Nephron progenitor cell (in vitro differentiated cells): ENCODE measurements at regions not wholly inside any gene's neighbourhood (a gene's known extent, or its start where the extent isn't known, plus 50 kb on each side); places are given as distances from the start of the nearest gene placed in this dataset.

Source experiments
- DNase-seq: peaks from one replicate; pipeline ENCODE4 v3.0.0; 2021
- H3K27ac Mint-ChIP-seq: 2 replicates; pipeline ENCODE4 v1.8.0; 2021; ENCODE audit warnings: mild to moderate bottlenecking, moderate library complexity, mixed read lengths
- H3K27me3 Mint-ChIP-seq: 2 replicates; pipeline ENCODE4 v1.8.0; 2021; ENCODE audit warnings: mild to moderate bottlenecking, low read depth, mixed read lengths; ENCODE audit not compliant: poor library complexity
- H3K36me3 Mint-ChIP-seq: 2 replicates; pipeline ENCODE4 v1.8.0; 2021; ENCODE audit warnings: low read depth, mixed read lengths
- H3K4me1 Mint-ChIP-seq: 2 replicates; pipeline ENCODE4 v1.8.0; 2021; ENCODE audit warnings: mixed read lengths
- H3K4me3 Mint-ChIP-seq: 2 replicates; pipeline ENCODE4 v1.8.0; 2021; ENCODE audit warnings: mild to moderate bottlenecking, moderate library complexity, mixed read lengths
- H3K9me3 Mint-ChIP-seq: 2 replicates; pipeline ENCODE4 v1.8.0; 2021; ENCODE audit warnings: mild to moderate bottlenecking, moderate library complexity, mixed read lengths
- CTCF ChIP-seq: fragments of 200-600 bp; sonication (generic); IDR thresholded peaks from 2 replicates; pipeline ENCODE4 v1.5.0; 2021; ENCODE audit warnings: antibody characterized with exemption

GRCh38 chr12:97160277-97160676 is 253.2 kb downstream of the NEDD1 start:
- no peak overlapping the region for H3K4me3 Mint-ChIP-seq

GRCh38 chr12:97162173-97162572 is 255.1 kb downstream of the NEDD1 start:
- peaks cover 60% of the 10 kb centered on the region for H3K4me1 Mint-ChIP-seq
- TF ChIP-seq CTCF = no peak
- peaks cover 25% of the 10 kb centered on the region for H3K36me3 Mint-ChIP-seq
- H3K4me3 Mint-ChIP-seq = no peak overlapping the region
- no peak overlapping the region for H3K27ac Mint-ChIP-seq
- no peak for DNase-seq
- H3K9me3 Mint-ChIP-seq = peaks cover 20% of the 10 kb centered on the region
- no peaks in the 10 kb centered on the region for H3K27me3 Mint-ChIP-seq

More at GRCh38 chr12:97160277-97160676, 253.2 kb downstream of the NEDD1 start:
- H3K9me3 Mint-ChIP-seq = peaks cover 30% of the 10 kb centered on the region
- DNase-seq = no peak
- H3K36me3 Mint-ChIP-seq = peaks cover 37% of the 10 kb centered on the region
- no peak for TF ChIP-seq CTCF
- H3K27me3 Mint-ChIP-seq = no peaks in the 10 kb centered on the region
- H3K4me1 Mint-ChIP-seq = peaks cover 55% of the 10 kb centered on the region
- H3K27ac Mint-ChIP-seq = peak overlapping the region; percentile 98

- no peaks in the 10 kb centered on the region for H3K27me3 Mint-ChIP-seq
- no peak for TF ChIP-seq CTCF
- peaks cover 50% of the 10 kb centered on the region for H3K4me1 Mint-ChIP-seq
- no peak overlapping the region for H3K27ac Mint-ChIP-seq
- peaks cover 20% of the 10 kb centered on the region for H3K9me3 Mint-ChIP-seq
- DNase-seq = no peak
- H3K4me3 Mint-ChIP-seq = no peak overlapping the region
- peaks cover 21% of the 10 kb centered on the region for H3K36me3 Mint-ChIP-seq
Observed at GRCh38 chr12:97164936-97165335, 257.9 kb downstream of the NEDD1 start.

GRCh38 chr12:97167598-97167997 is 260.5 kb downstream of the NEDD1 start:
- Mint-ChIP-seq H3K36me3 (peaks cover 8% of the 10 kb centered on the region), H3K4me3 (no peak overlapping the region), H3K9me3 (peaks cover 7% of the 10 kb centered on the region), H3K27ac (no peak overlapping the region), H3K27me3 (no peaks in the 10 kb centered on the region), H3K4me1 (peaks cover 29% of the 10 kb centered on the region)
- TF ChIP-seq CTCF = no peak
- no peak for DNase-seq

- Mint-ChIP-seq H3K4me3 (no peak overlapping the region), H3K4me1 (peaks cover 33% of the 10 kb centered on the region), H3K36me3 (peaks cover 5% of the 10 kb centered on the region), H3K27me3 (no peaks in the 10 kb centered on the region), H3K9me3 (peaks cover 4% of the 10 kb centered on the region), H3K27ac (peak overlapping the region; percentile 37)
- TF ChIP-seq CTCF = no peak
- no peak for DNase-seq
Observed at GRCh38 chr12:97168804-97169203, 261.7 kb downstream of the NEDD1 start.

GRCh38 chr12:97169889-97170567 is 263.0 kb downstream of the NEDD1 start:
- Mint-ChIP-seq H3K27ac (no peak overlapping the region), H3K27me3 (no peaks in the 10 kb centered on the region), H3K4me1 (peaks cover 36% of the 10 kb centered on the region), H3K36me3 (no peaks in the 10 kb centered on the region), H3K9me3 (no peaks in the 10 kb centered on the region), H3K4me3 (no peak overlapping the region)
- DNase-seq = no peak
- no peak for TF ChIP-seq CTCF
